ENCODE measurements at regions not wholly inside any gene's neighbourhood (a gene's known extent, or its start where the extent isn't known, plus 50 kb on each side); places are given as distances from the start of the nearest gene placed in this dataset.

DNA sequence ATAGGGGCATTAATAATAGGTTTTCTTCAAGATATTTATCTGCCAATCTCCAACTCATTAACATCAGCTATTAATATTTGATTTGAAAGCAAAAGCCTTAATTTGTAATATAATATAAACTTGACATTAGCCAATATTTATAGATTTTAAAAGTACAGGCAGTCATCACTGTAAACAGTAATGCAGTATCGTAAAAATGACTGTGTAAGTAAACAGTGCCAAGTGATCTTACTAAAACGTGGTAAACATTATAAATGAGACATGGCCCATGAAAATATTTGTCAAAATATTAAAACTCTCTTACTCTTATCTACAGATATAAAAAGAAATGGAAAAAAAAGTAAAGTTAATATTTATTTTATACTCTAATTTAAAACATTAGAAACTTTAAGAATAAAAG is 101.6 kb upstream of the EPHA6 start:
- TF ChIP-seq, protein P1, sequence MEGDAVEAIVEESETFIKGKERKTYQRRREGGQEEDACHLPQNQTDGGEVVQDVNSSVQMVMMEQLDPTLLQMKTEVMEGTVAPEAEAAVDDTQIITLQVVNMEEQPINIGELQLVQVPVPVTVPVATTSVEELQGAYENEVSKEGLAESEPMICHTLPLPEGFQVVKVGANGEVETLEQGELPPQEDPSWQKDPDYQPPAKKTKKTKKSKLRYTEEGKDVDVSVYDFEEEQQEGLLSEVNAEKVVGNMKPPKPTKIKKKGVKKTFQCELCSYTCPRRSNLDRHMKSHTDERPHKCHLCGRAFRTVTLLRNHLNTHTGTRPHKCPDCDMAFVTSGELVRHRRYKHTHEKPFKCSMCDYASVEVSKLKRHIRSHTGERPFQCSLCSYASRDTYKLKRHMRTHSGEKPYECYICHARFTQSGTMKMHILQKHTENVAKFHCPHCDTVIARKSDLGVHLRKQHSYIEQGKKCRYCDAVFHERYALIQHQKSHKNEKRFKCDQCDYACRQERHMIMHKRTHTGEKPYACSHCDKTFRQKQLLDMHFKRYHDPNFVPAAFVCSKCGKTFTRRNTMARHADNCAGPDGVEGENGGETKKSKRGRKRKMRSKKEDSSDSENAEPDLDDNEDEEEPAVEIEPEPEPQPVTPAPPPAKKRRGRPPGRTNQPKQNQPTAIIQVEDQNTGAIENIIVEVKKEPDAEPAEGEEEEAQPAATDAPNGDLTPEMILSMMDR (IDR thresholded peaks at IDR 0.05), result no peak
- TF ChIP-seq POLR2A (IDR thresholded peaks at IDR 0.05) (no peak), POLR2AphosphoS5 (IDR thresholded peaks at IDR 0.05) (no peak), EP300 (IDR thresholded peaks at IDR 0.05; ENCODE audit: low read depth) (no peak)

Data from transverse colon (tissue), 4 donors.